Stomach (tissue), 8 donors: ENCODE measurements at regions not wholly inside any gene's neighbourhood (a gene's known extent, or its start where the extent isn't known, plus 50 kb on each side); places are given as distances from the start of the nearest gene placed in this dataset.

Experiments
- DNase-seq, 2 donors: peaks; one replicate each; pipeline versions ENCODE4 v3.0.0 to v3.0.0-alpha.2; 2013 to 2019
- H3K27ac ChIP-seq, 5 donors: fragments of 200-600 bp in 4 of 5; sonication (generic) in 4 of 5; one replicate each; pipeline ENCODE4 v1.5.1; 2013 to 2019; ENCODE audit warnings: mild to moderate bottlenecking in 1 of 5, moderate library complexity in 1 of 5
- H3K27me3 ChIP-seq, 3 donors: fragments of 200-600 bp; sonication (generic); one replicate each; pipeline ENCODE4 v1.5.1; 2017 to 2019; ENCODE audit warnings: mixed run types in 1 of 3
- H3K36me3 ChIP-seq, 4 donors: fragments of 200-600 bp; sonication (generic); 1 replicate in 3 of 4; 2 replicates in 1 of 4; pipeline ENCODE4 v1.5.1; 2016 to 2019
- H3K4me1 ChIP-seq, 4 donors: fragments of 200-600 bp; sonication (generic); one replicate each; pipeline ENCODE4 v1.5.1; 2016 to 2019
- H3K4me3 ChIP-seq, 4 donors: fragments of 200-600 bp; sonication (generic) in 3 of 4; one replicate each; pipeline ENCODE4 v1.5.1; 2016 to 2019; ENCODE audit warnings: mild to moderate bottlenecking in 1 of 4
- H3K9me3 ChIP-seq, 4 donors: fragments of 200-600 bp; sonication (generic); one replicate each; pipeline ENCODE4 v1.5.1; 2016 to 2019
- EP300 ChIP-seq: sonication (generic); formaldehyde crosslinking; IDR thresholded peaks from one replicate; pipeline ENCODE4 v1.6.1; 2017; ENCODE audit warnings: antibody characterized with exemption
- POLR2A ChIP-seq, 4 donors: fragments of 450-650 bp; IDR thresholded peaks; one replicate each; pipeline ENCODE4 v1.6.1; 2016; ENCODE audit warnings: antibody characterized with exemption in 4 of 4, control low read depth in 2 of 4, mild to moderate bottlenecking in 1 of 4, moderate library complexity in 1 of 4
- POLR2AphosphoS5 ChIP-seq, 3 donors: sonication (generic); formaldehyde crosslinking; IDR thresholded peaks; one replicate each; pipeline ENCODE4 v1.6.1; 2016; ENCODE audit warnings: antibody characterized with exemption in 3 of 3
- WGBS, 5 donors: extraction: QIAGEN DNeasy Blood & Tissue Kit in 3 of 5; methylation state at CpG; one replicate each; pipeline versions ENCODE4 v1.1.5 to v1.1.7; 2013 to 2018; 5-methylcytosine and 5-hydroxymethylcytosine counted together
- intact Hi-C: fragments of 100-400 bp; cut with DNase I; formaldehyde crosslinking; loops from one replicate; pipeline ENCODE4 v1.15.1; 2023; ENCODE audit warnings: low total_unique reads
- TF ChIP-seq, protein P1 (sequence below), 7 experiments: fragments of 450-650 bp in 4 of 7; fragments of 200-600 bp in 3 of 7; sonication (generic) in 3 of 7; IDR thresholded peaks; one replicate each; pipeline ENCODE4 v1.5.1; 2016 to 2019; ENCODE audit warnings: antibody characterized with exemption in 7 of 7, control low read depth in 2 of 7, mild to moderate bottlenecking in 1 of 7
- donor health status: healthy with polysubstance abuse.
- donor health status: Bipolar disorder and iron deficiency.
- donor health status: healthy.

DNA sequence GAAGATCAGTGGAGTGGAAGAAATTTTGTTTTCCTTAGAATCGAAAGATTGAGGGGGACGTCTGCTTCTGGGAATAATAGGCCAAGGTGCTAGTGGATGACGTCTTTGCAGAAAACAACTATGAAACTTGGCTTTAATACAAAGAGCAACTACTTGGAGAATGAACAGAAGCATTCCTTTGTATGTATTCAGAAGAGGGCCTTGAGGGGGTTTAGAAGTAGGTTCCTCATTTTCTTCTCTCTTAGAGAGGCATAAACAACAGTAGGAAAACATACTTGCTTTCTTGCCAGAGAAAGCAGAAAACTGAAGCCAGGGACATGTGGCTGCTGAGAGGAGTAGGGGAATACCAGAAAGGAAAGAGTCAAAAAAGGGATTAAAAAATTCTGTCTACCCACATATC is 167.8 kb downstream of the ZNF330 start:
- peak in 1 of 2 donors; percentile 15 for DNase-seq
- Histone ChIP-seq H3K4me1 (no peaks in the 10 kb centered on the region), H3K36me3 (no peaks in the 10 kb centered on the region), H3K27me3 (no peaks in the 10 kb centered on the region), H3K27ac (no peak overlapping the region), H3K4me3 (no peak overlapping the region), H3K9me3 (no peaks in the 10 kb centered on the region)
- TF ChIP-seq, protein P1, sequence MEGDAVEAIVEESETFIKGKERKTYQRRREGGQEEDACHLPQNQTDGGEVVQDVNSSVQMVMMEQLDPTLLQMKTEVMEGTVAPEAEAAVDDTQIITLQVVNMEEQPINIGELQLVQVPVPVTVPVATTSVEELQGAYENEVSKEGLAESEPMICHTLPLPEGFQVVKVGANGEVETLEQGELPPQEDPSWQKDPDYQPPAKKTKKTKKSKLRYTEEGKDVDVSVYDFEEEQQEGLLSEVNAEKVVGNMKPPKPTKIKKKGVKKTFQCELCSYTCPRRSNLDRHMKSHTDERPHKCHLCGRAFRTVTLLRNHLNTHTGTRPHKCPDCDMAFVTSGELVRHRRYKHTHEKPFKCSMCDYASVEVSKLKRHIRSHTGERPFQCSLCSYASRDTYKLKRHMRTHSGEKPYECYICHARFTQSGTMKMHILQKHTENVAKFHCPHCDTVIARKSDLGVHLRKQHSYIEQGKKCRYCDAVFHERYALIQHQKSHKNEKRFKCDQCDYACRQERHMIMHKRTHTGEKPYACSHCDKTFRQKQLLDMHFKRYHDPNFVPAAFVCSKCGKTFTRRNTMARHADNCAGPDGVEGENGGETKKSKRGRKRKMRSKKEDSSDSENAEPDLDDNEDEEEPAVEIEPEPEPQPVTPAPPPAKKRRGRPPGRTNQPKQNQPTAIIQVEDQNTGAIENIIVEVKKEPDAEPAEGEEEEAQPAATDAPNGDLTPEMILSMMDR (IDR thresholded peaks at IDR 0.05) = no peak
- no peak for TF ChIP-seq EP300
- no peak for TF ChIP-seq POLR2AphosphoS5 (IDR thresholded peaks at IDR 0.05)
- TF ChIP-seq POLR2A (IDR thresholded peaks at IDR 0.05) = no peak
- intact Hi-C loops = no loop called here
- 53 to 78% (median 75%) methylated on average over 3 of the region's 3 CpGs for WGBS, 5 donors

DNA sequence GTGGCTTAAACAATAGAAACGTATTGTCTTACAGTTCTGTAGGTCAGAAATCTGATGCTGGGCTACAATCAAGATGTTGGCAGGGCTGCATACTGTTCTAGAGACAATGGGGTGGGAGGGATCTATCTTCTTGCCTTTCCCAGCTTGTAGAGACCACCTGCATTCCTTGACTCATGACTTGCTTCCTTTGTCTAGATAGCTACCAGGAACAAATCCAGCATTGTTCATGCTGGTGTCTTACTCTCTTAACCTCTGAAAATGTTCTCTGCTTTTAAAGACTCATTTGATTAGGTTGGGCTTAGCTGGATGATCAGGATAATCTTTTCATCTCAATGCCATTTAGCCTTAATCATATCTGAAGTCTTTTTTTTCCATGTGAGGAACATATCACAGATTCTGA is 169.0 kb downstream of the ZNF330 start:
- no peak for DNase-seq
- Histone ChIP-seq H3K27me3 (no peaks in the 10 kb centered on the region), H3K4me1 (no peaks in the 10 kb centered on the region), H3K27ac (no peak overlapping the region), H3K36me3 (no peaks in the 10 kb centered on the region), H3K4me3 (no peak overlapping the region), H3K9me3 (no peaks in the 10 kb centered on the region)
- TF ChIP-seq EP300 (no peak), POLR2A (IDR thresholded peaks at IDR 0.05) (no peak), POLR2AphosphoS5 (IDR thresholded peaks at IDR 0.05) (no peak)
- TF ChIP-seq, protein P1 (IDR thresholded peaks at IDR 0.05) = no peak
- 46 to 63% (median 56%) methylated on average over 1 of the region's 1 CpG for WGBS, 5 donors
- intact Hi-C loops = no loop called here

DNA sequence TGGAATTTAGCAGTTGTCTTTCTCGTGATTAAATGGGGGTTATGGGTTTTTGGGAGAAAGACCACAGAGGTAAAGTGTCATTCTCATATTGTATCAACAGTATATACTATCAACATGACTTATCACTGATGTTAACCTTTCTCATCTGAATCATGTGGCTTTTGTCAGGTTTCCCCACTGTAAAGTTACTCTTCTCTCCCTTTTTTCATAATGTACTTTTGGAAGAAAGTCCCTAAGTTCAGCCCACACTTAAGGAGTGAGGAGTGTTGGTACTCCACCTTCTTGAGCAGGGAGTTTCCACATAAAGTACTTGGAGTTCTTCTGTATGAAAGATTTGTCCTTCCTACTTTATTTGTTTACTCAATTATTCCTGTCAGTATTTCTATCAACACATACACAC is 169.9 kb downstream of the ZNF330 start:
- Histone ChIP-seq H3K27me3 (no peaks in the 10 kb centered on the region), H3K4me1 (no peaks in the 10 kb centered on the region), H3K36me3 (no peaks in the 10 kb centered on the region), H3K9me3 (no peaks in the 10 kb centered on the region), H3K4me3 (no peak overlapping the region), H3K27ac (no peak overlapping the region)
- WGBS, 5 donors = 48 to 69% (median 60%) methylated on average over 1 of the region's 1 CpG
- TF ChIP-seq EP300 (no peak), POLR2AphosphoS5 (IDR thresholded peaks at IDR 0.05) (no peak)
- no peak for DNase-seq
- intact Hi-C loops = no loop called here

DNA sequence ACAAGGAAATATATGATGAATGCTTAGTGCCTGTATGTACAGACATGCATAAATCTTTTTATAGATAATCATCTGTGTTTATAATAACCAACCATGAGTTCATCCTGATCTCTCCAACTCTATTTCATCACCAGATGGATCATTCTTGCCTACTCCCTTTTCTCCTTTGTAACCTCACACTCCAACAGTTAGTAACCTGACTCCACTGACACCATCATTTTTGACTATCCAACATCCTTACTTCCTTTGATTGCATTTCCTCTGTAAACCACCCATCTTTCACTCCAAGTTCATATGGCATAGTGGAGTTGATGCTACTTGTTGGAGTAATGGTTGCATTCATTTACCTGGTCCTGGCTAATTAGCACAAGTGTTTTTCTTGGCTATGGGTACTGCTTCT is 170.6 kb downstream of the ZNF330 start:
- H3K27ac ChIP-seq = no peak overlapping the region
- no peaks in the 10 kb centered on the region for H3K27me3 ChIP-seq
- intact Hi-C loops = no loop called here
- no peak overlapping the region for H3K4me3 ChIP-seq
- no peak for TF ChIP-seq EP300
- TF ChIP-seq, protein P1 (IDR thresholded peaks at IDR 0.05) = no peak
- TF ChIP-seq POLR2AphosphoS5 (IDR thresholded peaks at IDR 0.05) = no peak
- TF ChIP-seq POLR2A (IDR thresholded peaks at IDR 0.05) = no peak
- no peaks in the 10 kb centered on the region for H3K9me3 ChIP-seq
- DNase-seq = no peak
- no peaks in the 10 kb centered on the region for H3K4me1 ChIP-seq
- H3K36me3 ChIP-seq = no peaks in the 10 kb centered on the region

DNA sequence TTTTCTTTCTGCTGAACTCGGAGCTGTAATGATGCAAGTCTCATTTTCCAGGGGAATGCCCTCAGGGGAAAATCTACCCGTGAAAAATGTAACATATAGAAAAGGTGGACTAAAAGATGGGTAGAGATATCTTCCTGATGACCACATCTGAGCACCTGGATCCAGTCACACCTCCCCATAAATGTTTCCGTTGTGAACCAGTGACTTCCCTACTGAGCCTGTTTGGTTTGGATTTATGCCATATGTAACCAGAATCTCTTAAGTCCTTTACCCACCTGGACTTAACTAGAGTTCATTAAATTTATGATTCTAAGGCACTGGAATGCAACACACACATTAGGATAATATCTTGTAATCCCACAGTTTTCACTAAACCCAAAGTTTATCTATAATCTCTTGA is 171.1 kb downstream of the ZNF330 start:
- intact Hi-C loops = no loop called here
- Histone ChIP-seq H3K4me3 (no peak overlapping the region), H3K27ac (no peak overlapping the region), H3K36me3 (no peaks in the 10 kb centered on the region), H3K9me3 (no peaks in the 10 kb centered on the region), H3K4me1 (no peaks in the 10 kb centered on the region), H3K27me3 (no peaks in the 10 kb centered on the region)
- no peak for DNase-seq
- WGBS, 5 donors = 62 to 74% (median 69%) methylated on average over 3 of the region's 3 CpGs
- TF ChIP-seq EP300 (no peak), POLR2AphosphoS5 (IDR thresholded peaks at IDR 0.05) (no peak), POLR2A (IDR thresholded peaks at IDR 0.05) (no peak)
- TF ChIP-seq, protein P1 (IDR thresholded peaks at IDR 0.05) = no peak
